Activated T-cell treated with anti-CD3 and anti-CD28 coated beads for 48 hours (primary cell): ENCODE measurements at regions not wholly inside any gene's neighbourhood (a gene's known extent, or its start where the extent isn't known, plus 50 kb on each side); places are given as distances from the start of the nearest gene placed in this dataset.

Experiments used
- DNase-seq: peaks from one replicate; pipeline ENCODE4 v3.0.0-alpha.2; 2020; ENCODE audit warnings: low read depth

DNA sequence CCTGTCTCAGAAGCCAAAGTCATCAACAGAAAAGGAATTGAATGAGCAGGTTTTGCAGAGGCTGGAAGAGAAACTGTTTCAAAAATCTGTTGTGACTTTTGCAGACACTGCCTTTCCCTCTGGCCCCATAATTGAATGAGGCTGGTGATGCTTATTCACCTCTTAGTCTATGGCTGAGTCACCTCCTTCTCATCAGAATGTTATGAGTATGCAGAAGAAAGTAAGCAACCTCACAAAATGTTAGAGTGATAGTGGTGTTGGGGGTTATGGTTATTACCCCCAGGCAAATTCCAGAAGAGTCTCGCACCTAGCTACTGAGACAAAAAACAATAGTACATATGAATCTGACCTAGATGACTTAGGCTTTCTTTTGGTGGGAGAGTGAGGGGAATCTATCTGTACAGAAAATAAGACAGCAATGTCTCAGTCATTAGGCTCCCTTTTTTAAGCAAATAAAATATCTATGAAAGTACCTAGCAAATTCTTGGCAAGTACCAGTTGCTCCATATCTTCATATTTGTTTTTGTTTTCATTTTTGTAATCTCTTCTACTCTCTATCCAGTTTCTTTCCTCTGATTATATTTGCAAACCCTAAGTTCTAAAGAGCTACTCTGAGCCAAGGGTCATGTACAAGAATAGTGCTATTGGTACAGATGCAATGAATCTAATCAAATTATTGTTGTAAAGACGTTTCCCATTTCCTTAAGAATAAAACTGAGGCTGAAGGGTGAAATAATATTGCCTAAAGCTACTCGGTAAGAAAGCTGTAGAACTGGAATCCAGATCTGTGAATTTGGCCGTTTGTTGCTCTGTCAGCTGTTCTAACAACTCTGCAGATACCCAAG lies 498.1 kb upstream of the TNC start:
- DNase-seq: no peak

DNA sequence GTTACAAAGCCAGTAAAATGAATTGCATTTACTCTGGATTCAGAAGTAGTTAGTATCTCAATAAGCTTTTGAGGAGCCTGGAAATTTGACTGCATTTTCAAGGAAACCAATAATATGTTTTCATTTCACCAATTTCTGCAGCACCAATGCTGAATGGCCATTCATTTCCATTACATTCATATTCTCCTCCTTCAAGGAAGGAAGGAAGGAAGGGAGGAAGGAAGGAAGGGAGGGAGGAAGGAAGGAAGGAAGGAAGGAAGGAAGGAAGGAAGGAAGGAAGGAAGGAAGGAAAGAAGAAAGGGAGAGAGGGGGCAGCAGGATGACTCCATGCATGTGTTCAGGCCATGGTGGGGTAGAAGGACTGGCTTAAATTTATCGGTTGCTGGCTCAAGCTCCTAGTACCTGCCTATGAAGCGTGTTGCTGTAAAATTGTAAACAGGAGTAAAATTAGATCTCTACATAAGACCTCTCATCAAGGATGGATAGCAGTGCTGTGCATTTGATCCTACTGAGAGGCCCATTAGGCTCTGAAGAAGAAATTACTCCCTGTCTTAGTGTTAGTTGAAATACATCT lies 498.8 kb upstream of the TNC start:
- DNase-seq: no peak

- DNase-seq: no peak
Observed at GRCh38 chr9:115625251-115625650, 507.3 kb upstream of the TNC start.

- DNase-seq: no peak
Observed at GRCh38 chr9:115625954-115626353, 508.0 kb upstream of the TNC start.

DNA sequence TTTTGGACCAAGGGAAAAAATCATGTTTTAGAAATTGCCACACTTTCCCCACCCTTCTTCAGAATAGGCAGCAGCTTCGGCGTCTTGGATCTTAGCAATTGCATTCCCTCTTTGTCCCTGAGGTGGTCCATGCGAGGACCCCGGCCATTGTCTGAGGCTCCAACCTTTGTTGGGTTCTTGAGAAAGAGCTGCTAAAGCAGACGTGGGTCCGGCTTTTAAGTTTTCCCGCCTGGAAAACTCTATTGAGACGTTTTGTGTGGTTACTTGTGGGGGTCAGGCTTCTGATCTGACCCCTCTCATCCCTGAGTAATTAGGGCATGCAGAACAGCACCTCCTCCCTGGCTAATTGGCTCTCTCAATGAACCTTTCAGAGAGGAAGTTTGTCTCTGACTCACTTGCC lies 509.6 kb upstream of the TNC start:
- no peak for DNase-seq

- DNase-seq: no peak
Observed at GRCh38 chr9:115628426-115628825, 510.5 kb upstream of the TNC start.

DNA sequence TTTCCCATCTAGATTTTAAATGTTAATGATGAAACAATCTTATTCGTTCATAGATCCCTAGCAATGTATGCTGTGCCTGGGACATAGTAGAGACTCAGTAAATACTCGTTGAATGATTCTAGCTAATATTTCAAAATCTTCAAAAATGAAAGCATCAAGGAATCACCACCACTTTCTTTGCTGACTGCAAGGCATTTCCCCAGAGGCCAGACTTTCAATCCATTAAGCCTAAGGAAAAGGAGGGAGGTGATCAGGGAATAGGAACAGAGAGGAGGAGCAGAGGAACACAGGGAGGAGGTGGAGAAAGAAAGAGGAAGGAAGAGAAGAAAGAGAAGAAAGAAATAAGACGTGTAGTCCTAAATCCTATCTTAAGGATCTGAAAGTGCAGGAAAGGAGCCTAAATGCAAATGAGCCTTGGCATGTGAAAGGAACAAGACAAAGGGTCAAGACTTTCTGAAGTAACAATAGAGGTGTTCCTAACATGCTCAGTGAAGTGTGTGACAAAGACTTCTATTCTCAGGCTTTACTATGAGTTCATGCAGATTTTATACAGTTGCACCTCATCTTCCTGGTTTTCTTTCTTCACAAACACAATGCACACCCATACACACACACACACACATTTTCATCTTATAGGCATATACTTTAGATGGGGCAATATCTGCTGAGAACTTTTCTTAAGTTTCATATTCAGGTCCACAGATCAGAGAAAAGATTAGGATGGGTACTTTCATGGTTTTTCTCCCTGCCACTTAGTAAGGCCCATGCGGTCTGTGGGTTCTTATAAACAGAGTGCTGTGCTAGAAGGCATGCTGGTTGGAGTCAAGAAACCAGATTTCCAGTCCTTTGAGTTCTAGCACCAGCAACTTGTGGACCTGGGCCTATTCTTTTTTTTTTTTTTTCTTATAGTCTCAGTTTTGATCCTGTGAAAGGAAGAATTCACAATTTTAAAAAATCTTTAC lies 512.2 kb upstream of the TNC start:
- DNase-seq: no peak

DNA sequence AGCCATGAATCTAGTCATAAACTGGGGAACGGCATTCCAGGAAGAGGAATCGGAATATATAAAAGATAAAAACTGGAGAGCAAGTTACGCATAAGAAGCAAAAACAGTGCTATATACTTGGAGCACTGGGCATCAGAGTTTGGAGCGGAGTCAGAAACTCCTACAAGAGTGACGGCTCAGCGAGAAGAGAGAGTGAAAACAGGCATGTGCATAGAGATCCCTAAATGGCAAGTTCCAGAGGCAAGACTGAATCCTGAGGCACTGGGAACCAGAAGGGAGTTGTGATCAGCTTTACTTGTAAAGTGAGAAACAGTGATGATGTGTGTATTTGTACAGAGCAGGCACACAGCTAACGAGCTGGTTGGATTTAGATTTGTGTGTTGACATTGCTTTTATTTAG lies 514.4 kb upstream of the TNC start:
- no peak for DNase-seq

DNA sequence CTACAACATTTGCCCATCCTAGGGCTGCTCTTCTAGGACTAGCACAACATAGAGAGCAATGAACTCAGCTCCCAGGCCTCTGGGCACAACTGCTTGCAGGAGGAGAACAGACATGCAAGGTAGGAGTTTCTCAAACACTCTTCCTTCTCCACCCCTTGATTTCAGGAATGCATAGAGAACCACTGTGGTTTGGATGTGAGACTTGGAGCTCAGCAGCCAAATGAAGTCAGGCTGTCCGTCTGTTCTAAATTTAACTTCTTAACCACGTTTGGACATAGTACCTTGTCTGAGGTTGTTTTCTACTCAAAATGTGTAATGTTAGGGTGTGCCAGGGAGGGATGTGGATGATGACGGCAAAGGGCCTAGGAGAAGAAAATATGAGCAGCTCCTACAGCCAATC lies 515.1 kb upstream of the TNC start:
- no peak for DNase-seq

DNA sequence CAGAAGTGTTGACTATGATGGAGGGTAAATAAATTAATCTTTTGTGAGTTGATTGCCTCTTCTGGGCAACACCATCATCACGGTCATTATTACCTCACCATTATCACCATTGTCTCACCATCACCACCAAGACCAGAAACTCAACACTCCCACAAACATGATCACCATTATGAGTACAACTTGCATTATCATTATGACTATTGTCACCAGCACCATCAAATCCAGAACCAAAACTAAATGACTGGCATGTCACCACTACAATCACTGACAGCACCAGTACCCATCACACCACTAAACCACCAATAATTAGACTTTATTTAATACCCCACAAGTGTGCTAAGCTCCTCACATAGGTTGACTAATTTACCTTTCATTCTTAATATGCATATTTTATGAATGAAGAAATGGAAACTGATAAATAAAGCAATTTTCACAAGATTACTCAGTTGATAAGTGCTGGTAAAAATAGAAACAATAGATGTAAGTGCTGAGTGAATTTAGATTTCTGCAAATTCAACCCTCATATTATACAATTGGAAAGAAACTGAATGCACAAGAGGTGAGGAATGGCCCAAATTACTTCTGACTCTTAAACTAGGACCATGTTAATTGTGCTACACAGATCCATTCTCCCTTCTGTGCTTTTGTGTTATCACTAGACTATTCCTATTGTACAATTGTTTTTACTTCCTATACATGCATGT lies 517.8 kb upstream of the PAPPA start:
- DNase-seq: no peak

GRCh38 chr9:115636596-115636995 lies 517.0 kb upstream of the PAPPA start:
- no peak for DNase-seq

DNA sequence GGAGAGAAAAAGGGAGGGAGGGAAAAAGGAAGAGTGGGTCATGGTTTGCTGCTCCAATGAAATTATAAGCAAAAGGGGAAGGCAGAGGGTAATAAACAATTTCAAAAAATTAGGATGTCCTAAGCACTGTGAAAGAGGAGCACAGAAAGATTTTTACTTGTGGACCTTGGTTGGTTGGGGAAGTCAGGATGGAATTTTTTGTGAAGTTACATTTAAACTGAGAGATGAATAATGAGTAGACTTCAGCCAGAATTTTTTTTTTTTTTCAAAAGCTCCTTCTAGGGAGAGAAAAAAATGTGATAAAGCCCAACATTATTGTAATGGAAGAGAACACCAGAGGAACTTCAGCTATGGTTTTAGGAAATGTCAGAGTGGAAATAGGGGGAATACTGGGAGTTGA lies 515.9 kb upstream of the PAPPA start:
- no peak for DNase-seq

GRCh38 chr9:115640887-115641286 lies 512.7 kb upstream of the PAPPA start:
- no peak for DNase-seq

GRCh38 chr9:115642285-115642684 lies 511.3 kb upstream of the PAPPA start:
- DNase-seq: no peak

DNA sequence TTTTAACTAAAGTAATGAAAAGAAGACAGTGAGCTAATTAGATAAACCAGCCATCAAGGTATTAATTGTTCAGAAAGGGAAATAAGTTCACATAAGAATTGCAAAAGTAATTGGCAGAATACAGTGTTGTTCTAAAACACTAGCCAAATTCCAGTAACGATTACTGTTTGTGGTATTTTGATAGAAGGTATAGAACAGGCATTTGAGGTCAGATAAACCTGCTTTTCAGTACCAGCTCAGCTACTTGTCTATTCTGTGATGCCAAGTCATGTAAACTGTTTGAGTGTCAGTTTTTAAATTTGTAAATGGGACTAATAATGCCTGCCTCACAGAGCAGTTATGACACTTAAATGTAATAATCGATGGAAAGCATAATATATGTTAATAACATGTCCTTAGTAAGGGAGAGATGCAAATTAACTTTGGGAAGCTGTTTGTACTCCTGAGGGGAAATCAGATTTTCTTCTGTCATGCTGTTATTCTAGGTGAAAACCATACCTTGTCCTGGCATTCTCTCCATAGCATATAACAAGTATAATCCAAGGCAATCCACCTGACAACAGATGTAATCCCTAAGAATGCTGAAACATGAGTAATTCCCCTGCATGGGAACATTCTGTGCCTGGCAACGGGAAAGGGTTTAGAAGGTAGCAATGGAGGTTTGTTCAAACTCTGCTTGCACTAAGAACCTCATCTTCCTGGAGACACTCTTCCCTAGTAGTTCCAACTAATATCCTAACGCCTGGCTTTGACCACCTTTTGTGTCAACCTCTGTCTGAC lies 509.5 kb upstream of the PAPPA start:
- no peak for DNase-seq

GRCh38 chr9:115649991-115650472 lies 503.6 kb upstream of the PAPPA start:
- no peak for DNase-seq

GRCh38 chr9:115650768-115651167 lies 502.8 kb upstream of the PAPPA start:
- DNase-seq: no peak

DNA sequence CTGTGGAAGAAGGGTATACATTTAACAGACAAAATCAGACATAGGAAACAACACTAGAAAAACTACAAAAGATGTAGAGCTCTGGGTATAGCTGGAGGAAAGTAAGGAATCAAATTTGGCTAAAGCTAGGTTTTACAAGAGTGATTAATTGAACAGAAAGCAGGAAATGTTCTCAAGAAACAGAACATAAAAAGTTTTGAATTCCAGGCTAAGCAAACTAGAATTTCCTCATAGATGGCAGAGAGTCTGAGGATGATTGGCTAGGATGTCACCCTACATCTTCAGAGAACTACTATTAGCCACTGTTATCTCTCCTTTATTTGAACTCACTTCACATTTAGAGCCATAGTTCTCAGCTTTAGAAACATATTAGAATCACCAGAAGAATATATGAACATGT lies 502.1 kb upstream of the PAPPA start:
- no peak for DNase-seq

DNA sequence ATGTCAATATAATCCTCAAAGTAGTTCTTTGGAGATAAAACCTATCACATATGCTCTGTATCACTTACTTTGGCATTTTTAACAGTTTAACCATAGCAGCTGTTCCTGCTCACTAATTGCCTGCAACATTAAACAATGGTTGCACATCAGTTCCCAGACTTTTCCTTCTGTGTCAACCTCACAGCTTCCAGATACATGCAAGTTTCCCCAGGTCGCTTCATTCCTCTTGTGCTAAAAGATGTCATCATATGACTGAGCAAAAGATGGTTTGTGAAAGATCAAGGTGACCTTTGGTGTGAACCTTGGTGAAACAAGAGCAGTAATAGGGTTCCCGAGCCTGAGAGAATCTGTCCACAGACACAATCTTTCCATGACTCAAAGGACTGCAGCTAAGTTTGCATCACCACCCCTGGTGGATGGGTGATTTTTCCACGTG lies 500.4 kb upstream of the PAPPA start:
- no peak for DNase-seq

- no peak for DNase-seq
Observed at GRCh38 chr9:115657695-115658094, 495.9 kb upstream of the PAPPA start.

DNA sequence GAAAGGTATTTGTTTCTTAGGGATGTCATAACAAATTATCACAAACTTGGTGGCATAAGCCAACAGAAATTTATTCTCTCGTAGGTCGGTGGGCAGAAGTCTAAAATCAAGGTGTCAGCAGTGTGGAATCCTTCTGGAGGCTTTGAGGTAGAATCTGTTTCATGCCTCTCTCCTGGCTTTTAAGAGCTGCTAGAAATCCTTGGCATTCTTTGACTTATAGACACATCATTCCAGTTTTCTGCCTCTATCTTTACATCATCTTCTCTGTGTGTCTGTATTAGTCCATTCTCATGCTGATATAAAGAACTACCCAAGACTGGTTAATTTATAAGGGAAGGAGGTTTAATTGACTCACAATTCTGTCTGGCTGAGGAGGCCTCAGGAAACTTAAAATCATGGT lies 488.1 kb upstream of the PAPPA start:
- DNase-seq: no peak
